Fibroblast of pulmonary artery (primary cell): ENCODE measurements at regions not wholly inside any gene's neighbourhood (a gene's known extent, or its start where the extent isn't known, plus 50 kb on each side); places are given as distances from the start of the nearest gene placed in this dataset.
A peak's percentile ranks its signal among the peaks of the same experiment; 100 is the strongest.

Experiments
- DNase-seq: peaks from one replicate; pipeline ENCODE4 v3.0.0-alpha.2; 2010; ENCODE audit warnings: low read depth
- H3K4me3 ChIP-seq: replicated peaks from 2 replicates; pipeline ENCODE4 v1.5.1; 2011; ENCODE audit warnings: low read depth, mild to moderate bottlenecking, control low read depth, low read length, moderate library complexity
- TF ChIP-seq, protein P1 (sequence below): IDR thresholded peaks from 2 replicates; pipeline ENCODE4 v1.5.1; 2011; ENCODE audit warnings: mild to moderate bottlenecking, control low read depth, low read length, inconsistent platforms; ENCODE audit errors: missing control alignments

DNA sequence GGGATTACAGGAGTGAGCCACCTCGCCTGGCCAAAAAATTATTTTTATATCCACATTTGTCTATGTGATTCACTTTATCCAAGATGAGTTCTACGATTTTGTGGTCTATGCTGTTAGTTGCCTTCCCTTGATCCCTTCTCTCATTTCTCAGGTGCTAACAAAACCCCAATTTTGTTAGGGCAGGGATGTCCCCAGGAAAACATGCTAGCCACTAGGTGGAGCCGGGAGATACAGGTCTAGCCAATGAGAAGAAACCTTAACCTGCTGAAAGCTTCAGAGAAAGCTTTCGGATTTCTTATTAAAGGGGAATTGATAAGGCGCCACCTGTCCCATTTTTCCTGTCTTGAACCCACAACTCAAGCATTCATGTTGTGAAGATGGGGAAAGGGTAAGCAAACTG, 167.4 kb upstream of the OLIG3 start:
- DNase-seq, result peak; percentile 56
- TF ChIP-seq, protein P1, sequence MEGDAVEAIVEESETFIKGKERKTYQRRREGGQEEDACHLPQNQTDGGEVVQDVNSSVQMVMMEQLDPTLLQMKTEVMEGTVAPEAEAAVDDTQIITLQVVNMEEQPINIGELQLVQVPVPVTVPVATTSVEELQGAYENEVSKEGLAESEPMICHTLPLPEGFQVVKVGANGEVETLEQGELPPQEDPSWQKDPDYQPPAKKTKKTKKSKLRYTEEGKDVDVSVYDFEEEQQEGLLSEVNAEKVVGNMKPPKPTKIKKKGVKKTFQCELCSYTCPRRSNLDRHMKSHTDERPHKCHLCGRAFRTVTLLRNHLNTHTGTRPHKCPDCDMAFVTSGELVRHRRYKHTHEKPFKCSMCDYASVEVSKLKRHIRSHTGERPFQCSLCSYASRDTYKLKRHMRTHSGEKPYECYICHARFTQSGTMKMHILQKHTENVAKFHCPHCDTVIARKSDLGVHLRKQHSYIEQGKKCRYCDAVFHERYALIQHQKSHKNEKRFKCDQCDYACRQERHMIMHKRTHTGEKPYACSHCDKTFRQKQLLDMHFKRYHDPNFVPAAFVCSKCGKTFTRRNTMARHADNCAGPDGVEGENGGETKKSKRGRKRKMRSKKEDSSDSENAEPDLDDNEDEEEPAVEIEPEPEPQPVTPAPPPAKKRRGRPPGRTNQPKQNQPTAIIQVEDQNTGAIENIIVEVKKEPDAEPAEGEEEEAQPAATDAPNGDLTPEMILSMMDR, result peak; percentile 84
- H3K4me3 ChIP-seq, result no peak overlapping the region

DNA sequence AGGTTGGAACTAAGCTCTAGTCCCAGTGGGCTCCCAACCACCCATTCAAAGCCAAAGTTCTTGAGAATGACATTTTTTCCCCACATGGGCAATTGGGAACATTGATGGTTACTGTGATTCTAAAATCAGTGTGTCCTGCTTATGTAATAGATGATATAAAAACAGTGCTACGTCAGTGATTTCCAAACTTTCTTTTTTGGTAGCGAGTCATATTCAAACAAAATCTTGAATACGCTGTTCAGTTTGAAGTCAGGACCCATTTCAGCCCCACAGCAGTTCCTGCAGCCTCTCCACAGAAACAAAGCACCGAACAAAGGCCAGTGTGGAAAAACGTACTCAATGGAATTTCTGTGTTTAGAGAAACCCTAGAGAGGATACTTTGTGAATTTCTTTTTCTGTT, 170.0 kb upstream of the OLIG3 start:
- no peak for DNase-seq
- TF ChIP-seq, protein P1, result no peak
- H3K4me3 ChIP-seq, result no peak overlapping the region

DNA sequence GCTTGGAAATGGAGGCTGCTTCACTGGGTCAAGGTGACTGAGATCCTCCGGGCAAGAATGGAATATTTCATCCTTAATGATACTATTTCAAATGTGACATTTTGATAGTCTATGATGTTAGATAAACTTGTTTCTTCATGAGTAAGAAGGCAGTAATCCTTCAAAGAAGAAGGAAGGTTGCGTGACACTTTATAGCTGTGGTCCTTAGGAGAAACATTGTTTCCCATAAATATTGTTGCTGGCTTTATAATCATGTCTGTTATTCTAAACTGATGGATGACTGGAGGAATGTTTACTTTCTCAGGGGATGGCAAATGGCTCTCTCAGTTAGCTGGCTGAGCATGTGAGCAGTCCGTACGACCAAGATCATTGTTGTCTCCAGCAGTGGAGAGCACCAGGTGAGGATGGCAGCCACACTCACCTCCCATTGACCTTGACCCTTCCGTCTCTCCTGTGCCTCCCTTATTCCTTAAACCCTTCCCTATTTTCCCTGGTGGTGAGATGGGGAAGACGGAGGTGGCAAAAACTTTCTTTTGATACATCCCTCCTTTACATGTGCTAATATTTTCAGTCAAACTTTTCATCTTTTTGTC, 171.2 kb upstream of the OLIG3 start:
- TF ChIP-seq, protein P1, result no peak
- H3K4me3 ChIP-seq, result no peak overlapping the region
- no peak for DNase-seq

DNA sequence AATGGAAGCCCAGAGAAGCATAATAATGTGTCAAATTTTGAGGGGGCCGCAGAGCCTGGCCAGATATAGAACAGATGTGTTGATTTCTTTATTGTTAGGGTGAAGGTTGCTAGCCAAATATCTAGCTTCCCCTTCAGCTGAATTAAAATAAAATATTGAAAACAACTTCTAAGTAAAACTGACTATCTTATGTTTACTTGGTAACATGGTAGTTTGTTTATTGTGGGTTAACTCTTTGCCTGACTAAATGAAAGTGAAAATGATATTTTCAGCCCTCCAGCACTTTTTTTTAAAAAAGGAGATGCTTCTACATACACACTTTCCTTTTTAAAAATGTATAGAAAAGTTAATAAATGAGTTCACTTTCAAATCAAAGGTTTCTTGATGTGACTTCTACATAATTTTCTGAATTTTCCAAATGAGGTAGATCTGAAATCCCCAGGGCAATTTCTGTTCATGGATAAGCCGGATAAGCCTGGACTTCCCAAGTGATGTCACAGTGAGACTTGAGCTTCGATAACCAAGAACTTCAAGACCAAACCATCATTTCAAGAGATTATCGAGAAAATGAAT, 172.1 kb upstream of the OLIG3 start:
- no peak overlapping the region for H3K4me3 ChIP-seq
- TF ChIP-seq, protein P1, result no peak
- no peak for DNase-seq

DNA sequence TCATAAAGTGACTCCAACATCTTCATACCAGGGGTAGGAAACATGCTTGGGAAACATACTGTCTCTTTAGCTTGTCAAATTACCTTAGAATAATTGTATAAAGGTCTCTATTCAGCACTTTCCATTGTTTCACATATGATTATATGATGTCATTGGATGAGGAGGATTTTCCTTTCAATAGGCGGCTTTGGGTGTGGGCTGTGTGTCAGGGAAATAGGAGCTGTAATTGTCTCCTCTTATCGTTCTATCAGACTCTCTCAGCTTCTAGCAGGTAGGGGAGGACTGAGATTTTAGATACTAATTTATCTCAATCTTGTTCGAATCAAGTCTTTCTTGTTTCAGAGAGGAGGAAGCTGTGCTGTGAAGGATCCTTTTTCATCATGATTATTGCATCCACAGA, 179.4 kb upstream of the OLIG3 start:
- H3K4me3 ChIP-seq, result no peak overlapping the region
- no peak for DNase-seq
- TF ChIP-seq, protein P1, result no peak

DNA sequence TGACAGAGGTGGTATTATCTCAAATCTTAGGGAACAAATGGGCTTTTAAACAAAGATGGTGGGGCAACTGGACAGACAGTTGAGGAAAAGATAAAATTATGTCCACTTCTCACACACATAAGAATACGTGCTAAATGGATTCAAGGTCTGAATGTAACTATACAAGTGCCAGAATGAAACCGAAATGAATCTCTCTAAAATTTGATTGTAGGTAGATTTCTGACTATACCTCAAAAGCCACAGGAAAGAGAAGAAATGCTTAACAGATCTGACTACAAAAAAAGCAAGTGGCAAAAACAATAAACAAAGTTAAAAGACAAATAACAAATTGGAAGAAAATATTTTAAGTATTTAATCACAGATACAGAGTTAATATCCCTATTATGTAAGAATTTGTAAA, 182.7 kb upstream of the OLIG3 start:
- DNase-seq, result no peak
- H3K4me3 ChIP-seq, result no peak overlapping the region
- TF ChIP-seq, protein P1, result no peak

DNA sequence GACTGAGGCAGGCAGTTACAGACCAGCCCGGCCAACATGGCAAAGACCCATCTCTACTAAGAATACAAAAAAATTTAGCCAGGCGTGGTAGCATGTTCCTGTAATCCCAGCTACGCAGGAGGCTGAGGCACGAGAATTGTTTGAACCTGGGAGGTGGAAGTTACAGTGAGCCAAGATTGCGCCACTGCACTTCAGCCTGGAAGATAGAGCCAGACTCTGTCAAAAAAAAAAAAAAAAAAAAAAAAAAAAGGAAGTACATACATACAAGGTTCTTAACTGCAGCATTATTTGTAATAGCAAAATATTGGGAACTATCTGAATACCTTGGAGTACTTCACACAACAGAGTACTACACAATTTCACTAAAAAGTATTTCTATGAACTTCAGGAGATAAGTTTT, 183.5 kb upstream of the OLIG3 start:
- peak; percentile 26 for DNase-seq
- no peak overlapping the region for H3K4me3 ChIP-seq
- TF ChIP-seq, protein P1, result no peak
